ENCODE measurements at regions not wholly inside any gene's neighbourhood (a gene's known extent, or its start where the extent isn't known, plus 50 kb on each side); places are given as distances from the start of the nearest gene placed in this dataset.

DNA sequence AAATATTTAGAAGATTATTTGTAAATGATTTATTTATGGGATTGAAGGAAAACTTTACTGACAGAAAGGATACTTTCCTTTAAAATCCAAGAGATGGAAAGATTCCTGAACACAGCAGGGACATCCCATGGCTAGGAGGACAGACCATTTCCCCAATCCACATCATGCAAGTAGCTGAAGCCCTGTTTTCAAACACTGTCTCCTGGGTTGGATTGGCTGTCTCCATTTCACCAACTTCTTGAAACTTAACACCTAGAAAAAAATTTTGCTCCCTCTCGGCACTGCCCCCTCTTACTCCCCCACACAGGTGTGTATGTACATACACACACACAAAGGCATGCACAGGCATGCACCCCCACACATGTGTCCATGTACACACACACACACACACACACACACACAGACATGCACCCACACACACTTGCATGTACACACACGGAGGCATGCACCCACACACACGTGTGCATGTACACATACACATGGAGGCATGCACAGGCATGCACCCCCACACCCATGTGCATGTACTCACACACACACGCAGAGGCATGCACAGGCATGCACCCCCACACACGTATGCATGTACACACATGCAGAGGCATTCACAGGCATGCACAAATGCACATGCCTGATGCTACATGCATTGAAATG, 320.0 kb downstream of the CHRM3 start:
- Histone ChIP-seq H3K9me2 (ENCODE audit: insufficient read depth) (no peaks in the 10 kb centered on the region), H3K4me1 (replicated peaks; ENCODE audit: insufficient read depth) (no peaks in the 10 kb centered on the region), H3K4me2 (no peak overlapping the region), H3K79me2 (ENCODE audit: low read depth) (no peaks in the 10 kb centered on the region), H3K9me3 (ENCODE audit: insufficient read depth, low read depth) (no peaks in the 10 kb centered on the region), H2AFZ (no peak overlapping the region), H3K36me3 (ENCODE audit: low read depth) (no peaks in the 10 kb centered on the region), H3K4me3 (no peak overlapping the region), H3K27me3 (ENCODE audit: insufficient read depth, low read depth) (no peaks in the 10 kb centered on the region), H3K27ac (no peak overlapping the region), H4K20me1 (ENCODE audit: insufficient read depth) (no peaks in the 10 kb centered on the region; the same call in 1 of the 2 replicates), H3F3A (ENCODE audit: insufficient read depth, low read depth) (no peaks in the 10 kb centered on the region)
- TF ChIP-seq EZH2 (IDR thresholded peaks at IDR 0.05; ENCODE audit: low read depth): no peak
- TF ChIP-seq, protein P1, sequence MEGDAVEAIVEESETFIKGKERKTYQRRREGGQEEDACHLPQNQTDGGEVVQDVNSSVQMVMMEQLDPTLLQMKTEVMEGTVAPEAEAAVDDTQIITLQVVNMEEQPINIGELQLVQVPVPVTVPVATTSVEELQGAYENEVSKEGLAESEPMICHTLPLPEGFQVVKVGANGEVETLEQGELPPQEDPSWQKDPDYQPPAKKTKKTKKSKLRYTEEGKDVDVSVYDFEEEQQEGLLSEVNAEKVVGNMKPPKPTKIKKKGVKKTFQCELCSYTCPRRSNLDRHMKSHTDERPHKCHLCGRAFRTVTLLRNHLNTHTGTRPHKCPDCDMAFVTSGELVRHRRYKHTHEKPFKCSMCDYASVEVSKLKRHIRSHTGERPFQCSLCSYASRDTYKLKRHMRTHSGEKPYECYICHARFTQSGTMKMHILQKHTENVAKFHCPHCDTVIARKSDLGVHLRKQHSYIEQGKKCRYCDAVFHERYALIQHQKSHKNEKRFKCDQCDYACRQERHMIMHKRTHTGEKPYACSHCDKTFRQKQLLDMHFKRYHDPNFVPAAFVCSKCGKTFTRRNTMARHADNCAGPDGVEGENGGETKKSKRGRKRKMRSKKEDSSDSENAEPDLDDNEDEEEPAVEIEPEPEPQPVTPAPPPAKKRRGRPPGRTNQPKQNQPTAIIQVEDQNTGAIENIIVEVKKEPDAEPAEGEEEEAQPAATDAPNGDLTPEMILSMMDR (conservative IDR thresholded peaks at IDR 0.05): no peak
- no TSS peak for BruUV-seq (replicated peaks)
- DNase-seq: no peak
- ChIA-PET POLR2A (ENCODE audit: unreplicated experiment) (no interaction called here), CTCF (no interaction called here)
- intact Hi-C loops (cut with micrococcal nuclease; ENCODE audit: unreplicated experiment): no loop called here

DNA sequence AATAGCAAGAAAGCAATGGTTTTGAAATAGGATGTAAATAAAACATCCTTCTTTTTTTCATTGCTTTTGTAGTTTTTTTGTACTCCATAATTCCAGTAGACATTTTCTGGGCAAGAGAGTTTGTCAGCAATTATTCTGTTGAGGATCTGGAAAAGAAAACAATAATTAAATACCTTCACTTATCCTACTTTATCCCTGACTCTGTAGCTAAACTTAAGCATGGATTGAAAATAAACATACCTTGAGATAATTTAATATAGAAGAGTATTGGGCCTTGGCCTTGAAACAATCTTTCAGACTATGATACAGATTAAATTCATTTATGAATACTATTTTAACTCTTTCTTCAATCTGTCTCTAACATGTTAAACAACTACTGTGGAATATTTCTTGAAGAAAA, 321.2 kb downstream of the CHRM3 start:
- no peaks in the 10 kb centered on the region for H3K9me2 ChIP-seq (ENCODE audit: insufficient read depth)
- POLR2A ChIA-PET (ENCODE audit: unreplicated experiment): no interaction called here
- CTCF ChIA-PET: no interaction called here
- H3K9me3 ChIP-seq (ENCODE audit: insufficient read depth, low read depth): no peaks in the 10 kb centered on the region
- H3K4me2 ChIP-seq: no peak overlapping the region
- H3K27ac ChIP-seq: no peak overlapping the region
- H3K4me1 ChIP-seq (replicated peaks; ENCODE audit: insufficient read depth): no peaks in the 10 kb centered on the region
- no peaks in the 10 kb centered on the region; the same call in 1 of the 2 replicates for H4K20me1 ChIP-seq (ENCODE audit: insufficient read depth)
- intact Hi-C loops (cut with micrococcal nuclease; ENCODE audit: unreplicated experiment): no loop called here
- no peak for DNase-seq
- H3K4me3 ChIP-seq: no peak overlapping the region
- H3F3A ChIP-seq (ENCODE audit: insufficient read depth, low read depth): no peaks in the 10 kb centered on the region
- BruUV-seq (replicated peaks): no TSS peak
- TF ChIP-seq EZH2 (IDR thresholded peaks at IDR 0.05; ENCODE audit: low read depth): no peak
- TF ChIP-seq, protein P1 (conservative IDR thresholded peaks at IDR 0.05): no peak
- no peaks in the 10 kb centered on the region for H3K27me3 ChIP-seq (ENCODE audit: insufficient read depth, low read depth)
- no peaks in the 10 kb centered on the region for H3K79me2 ChIP-seq (ENCODE audit: low read depth)
- H2AFZ ChIP-seq: no peak overlapping the region
- no peaks in the 10 kb centered on the region for H3K36me3 ChIP-seq (ENCODE audit: low read depth)

DNA sequence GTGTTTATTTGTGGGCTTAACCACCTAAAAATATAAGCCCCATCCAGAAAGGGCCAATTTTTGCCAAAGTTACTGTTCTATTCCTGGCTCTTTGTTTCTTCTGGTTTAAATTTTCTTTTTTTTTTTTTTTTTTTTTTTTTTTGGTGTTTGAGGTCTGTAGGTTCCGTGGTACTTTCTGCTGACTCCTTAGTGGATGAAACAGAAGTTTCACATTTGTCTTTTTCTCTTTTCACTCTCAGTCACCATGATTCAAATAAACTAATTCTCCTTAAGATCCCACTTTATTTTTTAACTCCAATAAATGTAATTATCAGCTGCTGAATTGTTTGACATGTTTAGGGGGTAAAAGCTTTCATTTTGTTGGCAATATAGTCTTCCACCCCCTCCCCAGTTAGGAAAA, 322.3 kb downstream of the CHRM3 start:
- intact Hi-C loops (cut with micrococcal nuclease; ENCODE audit: unreplicated experiment): no loop called here
- BruUV-seq (replicated peaks): no TSS peak
- Histone ChIP-seq H3K4me1 (replicated peaks; ENCODE audit: insufficient read depth) (no peaks in the 10 kb centered on the region), H3K36me3 (ENCODE audit: low read depth) (no peaks in the 10 kb centered on the region), H3K79me2 (ENCODE audit: low read depth) (no peaks in the 10 kb centered on the region), H3K27me3 (ENCODE audit: insufficient read depth, low read depth) (no peaks in the 10 kb centered on the region), H3K4me3 (no peak overlapping the region), H3K4me2 (no peak overlapping the region), H2AFZ (no peak overlapping the region), H4K20me1 (ENCODE audit: insufficient read depth) (no peaks in the 10 kb centered on the region; the same call in 1 of the 2 replicates), H3K9me3 (ENCODE audit: insufficient read depth, low read depth) (no peaks in the 10 kb centered on the region), H3K9me2 (ENCODE audit: insufficient read depth) (no peaks in the 10 kb centered on the region), H3K27ac (no peak overlapping the region), H3F3A (ENCODE audit: insufficient read depth, low read depth) (no peaks in the 10 kb centered on the region)
- ChIA-PET CTCF (no interaction called here), POLR2A (ENCODE audit: unreplicated experiment) (no interaction called here)
- no peak for DNase-seq
- TF ChIP-seq, protein P1 (conservative IDR thresholded peaks at IDR 0.05): no peak
- no peak for TF ChIP-seq EZH2 (IDR thresholded peaks at IDR 0.05; ENCODE audit: low read depth)

Measured in PC-9 (cell line).